Smooth muscle cell (in vitro differentiated cells): ENCODE measurements at regions not wholly inside any gene's neighbourhood (a gene's known extent, or its start where the extent isn't known, plus 50 kb on each side); places are given as distances from the start of the nearest gene placed in this dataset.

Source experiments
- DNase-seq: peaks from one replicate; lab custom pipeline; 2025; ENCODE audit not compliant: unreplicated experiment; lab: John Stamatoyannopoulos, UW
- H2AFZ ChIP-seq: fragments of 200-600 bp; sonication (generic); 2 replicates; pipeline ENCODE4 v1.6.0; 2016; ENCODE audit warnings: antibody characterized with exemption, low read depth, mild to moderate bottlenecking
- H3F3A ChIP-seq: fragments of 200-600 bp; sonication (generic); 2 replicates; pipeline ENCODE4 v1.6.0; 2017; ENCODE audit warnings: antibody characterized with exemption, low read depth
- H3K27ac ChIP-seq: fragments of 200-600 bp; sonication (generic); 2 replicates; pipeline ENCODE4 v1.5.1; 2016; ENCODE audit warnings: low read depth, mild to moderate bottlenecking
- H3K27me3 ChIP-seq: fragments of 200-600 bp; sonication (generic); 2 replicates; pipeline ENCODE4 v1.6.1; 2016; ENCODE audit warnings: low read depth, mild to moderate bottlenecking
- H3K36me3 ChIP-seq: fragments of 200-600 bp; sonication (generic); 2 replicates; pipeline ENCODE4 v1.5.1; 2016; ENCODE audit warnings: low read depth
- H3K4me1 ChIP-seq: fragments of 200-600 bp; sonication (generic); 2 replicates; pipeline ENCODE4 v1.5.1; 2016; ENCODE audit warnings: low read depth
- H3K4me2 ChIP-seq: fragments of 200-600 bp; sonication (generic); 2 replicates; pipeline ENCODE4 v1.6.0; 2016; ENCODE audit warnings: mild to moderate bottlenecking
- H3K4me3 ChIP-seq: fragments of 200-600 bp; sonication (generic); 2 replicates; pipeline ENCODE4 v1.5.1; 2016; ENCODE audit warnings: mild to moderate bottlenecking
- H3K79me2 ChIP-seq: fragments of 200-600 bp; sonication (generic); 2 replicates; pipeline ENCODE4 v1.6.0; 2016; ENCODE audit warnings: low read depth, mild to moderate bottlenecking
- H3K9ac ChIP-seq: fragments of 200-600 bp; sonication (generic); 2 replicates; pipeline ENCODE4 v1.6.0; 2016; ENCODE audit warnings: low read depth
- H3K9me3 ChIP-seq: fragments of 200-600 bp; sonication (generic); replicated peaks from 2 replicates; pipeline ENCODE4 v1.5.1; 2016; ENCODE audit warnings: low read depth
- H4K20me1 ChIP-seq: fragments of 200-600 bp; sonication (generic); 2 replicates; pipeline ENCODE4 v1.6.0; 2016; ENCODE audit warnings: low read depth
- CTCF ChIP-seq: fragments of 200-600 bp; sonication (generic); IDR thresholded peaks from 2 replicates; pipeline ENCODE4 v1.5.1; 2017; ENCODE audit warnings: borderline replicate concordance, mild to moderate bottlenecking, antibody characterized with exemption; ENCODE audit not compliant: insufficient read depth, poor library complexity, severe bottlenecking
- WGBS: methylation state at CpG from one replicate; pipeline ENCODE4 v1.1.7; 2016; ENCODE audit warnings: low lambda C conversion rate; 5-methylcytosine and 5-hydroxymethylcytosine counted together

- H3K36me3 ChIP-seq = no peaks in the 10 kb centered on the region
Observed at GRCh38 chr18:29169599-29169998, 992.7 kb upstream of the CDH2 start.

GRCh38 chr18:29164993-29165599 is 988.2 kb upstream of the CDH2 start:
- 16% methylated on average over 3 of the region's 3 CpGs for WGBS
- no peak for DNase-seq
- TF ChIP-seq CTCF = no peak
- H3K4me1 ChIP-seq = peaks cover 9% of the 10 kb centered on the region
- no peaks in the 10 kb centered on the region for H3K27me3 ChIP-seq
- no peaks in the 10 kb centered on the region for H3K9me3 ChIP-seq
- H3K79me2 ChIP-seq = no peaks in the 10 kb centered on the region
- H3K4me3 ChIP-seq = no peak overlapping the region
- peaks cover 9% of the 10 kb centered on the region for H3F3A ChIP-seq
- H3K9ac ChIP-seq = peak overlapping the region; percentile 70
- no peak overlapping the region for H2AFZ ChIP-seq
- H4K20me1 ChIP-seq = no peaks in the 10 kb centered on the region
- H3K4me2 ChIP-seq = peak overlapping the region; percentile 50
- H3K27ac ChIP-seq = peak overlapping the region; percentile 94
- no peaks in the 10 kb centered on the region for H3K36me3 ChIP-seq

More at GRCh38 chr18:29169599-29169998, 992.7 kb upstream of the CDH2 start:
- TF ChIP-seq CTCF = no peak
- Histone ChIP-seq H3K27me3 (no peaks in the 10 kb centered on the region), H3F3A (peaks cover 5% of the 10 kb centered on the region), H3K9ac (no peak overlapping the region), H3K27ac (no peak overlapping the region), H3K9me3 (no peaks in the 10 kb centered on the region), H4K20me1 (no peaks in the 10 kb centered on the region), H3K4me3 (no peak overlapping the region), H3K4me2 (no peak overlapping the region), H2AFZ (no peak overlapping the region), H3K79me2 (no peaks in the 10 kb centered on the region), H3K4me1 (peaks cover 5% of the 10 kb centered on the region)
- DNase-seq = no peak

DNA sequence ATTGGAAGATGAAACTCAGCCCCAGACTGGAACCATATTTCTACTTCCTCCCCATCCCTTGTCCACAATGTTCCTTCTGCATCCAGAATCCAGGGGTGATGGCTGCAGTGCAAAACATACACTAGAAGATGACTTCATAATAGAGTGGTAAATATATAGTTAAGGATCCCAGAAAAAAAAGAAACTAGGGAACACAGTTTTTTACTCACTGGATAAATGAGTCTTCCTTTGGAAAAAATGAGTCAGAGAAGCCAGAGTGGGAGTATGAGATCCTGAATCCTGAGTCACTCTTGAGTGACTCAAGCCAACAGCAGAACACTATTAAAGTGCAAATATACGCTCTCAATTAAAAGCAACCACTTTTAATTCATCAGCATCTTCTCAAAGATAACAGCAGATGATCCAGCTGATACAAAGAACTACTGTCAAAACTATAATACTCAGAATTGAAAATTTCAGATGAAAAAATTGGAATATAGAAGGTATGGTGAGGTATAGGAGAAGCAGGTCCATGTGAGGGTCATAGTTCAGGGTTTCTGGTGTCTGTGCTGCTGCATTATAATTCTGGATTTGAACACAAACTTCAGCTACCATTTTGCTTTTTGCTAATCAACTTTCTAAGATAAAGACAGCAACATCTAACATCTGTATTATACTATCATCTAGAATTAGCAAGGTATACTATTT is 987.2 kb upstream of the CDH2 start:
- peaks cover 9% of the 10 kb centered on the region for H3F3A ChIP-seq
- 4% methylated on average over 1 of the region's 1 CpG for WGBS
- no peak for TF ChIP-seq CTCF
- H3K79me2 ChIP-seq = no peaks in the 10 kb centered on the region
- no peaks in the 10 kb centered on the region for H4K20me1 ChIP-seq
- H3K4me1 ChIP-seq = peaks cover 9% of the 10 kb centered on the region
- H3K4me2 ChIP-seq = peak overlapping the region; percentile 50
- peak overlapping the region; percentile 71 for H3K9ac ChIP-seq
- no peak overlapping the region for H3K4me3 ChIP-seq
- H3K36me3 ChIP-seq = no peaks in the 10 kb centered on the region
- peak overlapping the region; percentile 94 for H3K27ac ChIP-seq
- no peaks in the 10 kb centered on the region for H3K27me3 ChIP-seq
- no peak for DNase-seq
- no peak overlapping the region for H2AFZ ChIP-seq
- no peaks in the 10 kb centered on the region for H3K9me3 ChIP-seq

- H2AFZ ChIP-seq = no peak overlapping the region
- H3K9me3 ChIP-seq = no peaks in the 10 kb centered on the region
- H3K4me3 ChIP-seq = no peak overlapping the region
Observed at GRCh38 chr18:29163596-29163995, 986.7 kb upstream of the CDH2 start.

More at GRCh38 chr18:29163596-29163995, 986.7 kb upstream of the CDH2 start:
- peak overlapping the region; percentile 20 for H3K4me2 ChIP-seq
- H3K27me3 ChIP-seq = no peaks in the 10 kb centered on the region
- peaks cover 9% of the 10 kb centered on the region for H3K4me1 ChIP-seq
- no peak for DNase-seq
- peaks cover 9% of the 10 kb centered on the region for H3F3A ChIP-seq
- no peaks in the 10 kb centered on the region for H4K20me1 ChIP-seq
- peak overlapping the region; percentile 94 for H3K27ac ChIP-seq
- no peak for TF ChIP-seq CTCF
- no peaks in the 10 kb centered on the region for H3K79me2 ChIP-seq
- H3K36me3 ChIP-seq = no peaks in the 10 kb centered on the region
- H3K9ac ChIP-seq = peak overlapping the region; percentile 71
